ENCODE measurements at regions not wholly inside any gene's neighbourhood (a gene's known extent, or its start where the extent isn't known, plus 50 kb on each side); places are given as distances from the start of the nearest gene placed in this dataset.

DNA sequence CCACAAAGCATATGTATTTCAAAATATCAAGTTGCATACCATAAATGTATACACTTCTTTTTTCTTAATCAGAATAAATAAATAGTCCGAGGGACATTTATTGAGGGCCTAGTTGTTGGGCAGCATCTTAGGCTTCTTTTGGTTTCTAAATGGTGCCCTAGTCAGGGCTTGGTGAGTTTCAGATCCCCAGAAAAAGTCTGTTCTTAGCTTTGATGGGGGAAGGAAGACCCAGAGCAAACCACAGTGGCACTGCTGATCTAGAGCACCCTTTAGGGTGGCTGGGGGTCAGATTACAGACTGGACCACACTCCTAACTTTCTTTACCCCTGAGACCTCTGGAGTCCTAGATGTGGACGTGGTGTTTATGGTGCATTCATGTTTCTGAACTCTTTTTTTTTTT is 97.8 kb downstream of the C9orf152 start:
- in situ Hi-C loops (cut with HindIII; ENCODE audit: low sequenced_read_pairs): no loop called here

DNA sequence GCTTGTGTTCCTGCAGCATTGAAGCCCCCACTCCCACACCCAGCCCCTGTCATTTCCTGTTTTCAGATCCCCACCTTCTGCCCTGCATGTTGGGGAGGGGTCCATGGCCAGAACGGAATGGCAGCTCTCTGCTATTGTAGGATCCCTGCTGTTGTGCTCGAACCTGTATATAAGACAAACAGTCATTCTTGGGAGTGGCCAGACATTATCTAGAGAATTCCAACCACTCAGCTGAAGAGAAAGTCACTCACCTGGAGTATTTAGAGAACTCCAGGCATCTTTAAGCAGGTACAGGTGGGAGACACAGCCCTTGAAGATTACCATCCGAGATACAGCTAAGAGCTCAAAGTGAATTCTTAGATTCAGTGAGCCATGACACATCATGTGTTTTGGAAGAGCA is 96.1 kb downstream of the C9orf152 start:
- in situ Hi-C loops (cut with HindIII; ENCODE audit: low sequenced_read_pairs): no loop called here

DNA sequence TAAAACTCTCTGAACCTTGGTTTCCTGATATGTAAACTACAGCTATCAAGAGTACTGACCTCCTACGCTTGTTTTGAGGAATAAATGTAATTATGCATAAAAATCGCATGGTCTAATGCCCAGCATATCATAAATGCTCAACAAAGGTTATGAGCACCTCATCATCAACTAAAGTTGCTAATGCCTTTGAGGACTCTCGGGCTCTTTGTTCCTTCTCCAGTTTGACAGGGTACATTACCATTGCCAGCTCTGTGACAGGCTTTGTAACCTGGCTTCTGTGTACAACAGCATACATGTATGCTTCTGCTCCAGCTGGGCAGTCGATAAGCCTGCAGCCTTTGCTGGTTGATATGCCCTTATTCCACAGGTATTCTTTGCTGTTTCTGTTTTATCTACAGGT is 95.2 kb downstream of the C9orf152 start:
- in situ Hi-C loops (cut with HindIII; ENCODE audit: low sequenced_read_pairs): no loop called here

DNA sequence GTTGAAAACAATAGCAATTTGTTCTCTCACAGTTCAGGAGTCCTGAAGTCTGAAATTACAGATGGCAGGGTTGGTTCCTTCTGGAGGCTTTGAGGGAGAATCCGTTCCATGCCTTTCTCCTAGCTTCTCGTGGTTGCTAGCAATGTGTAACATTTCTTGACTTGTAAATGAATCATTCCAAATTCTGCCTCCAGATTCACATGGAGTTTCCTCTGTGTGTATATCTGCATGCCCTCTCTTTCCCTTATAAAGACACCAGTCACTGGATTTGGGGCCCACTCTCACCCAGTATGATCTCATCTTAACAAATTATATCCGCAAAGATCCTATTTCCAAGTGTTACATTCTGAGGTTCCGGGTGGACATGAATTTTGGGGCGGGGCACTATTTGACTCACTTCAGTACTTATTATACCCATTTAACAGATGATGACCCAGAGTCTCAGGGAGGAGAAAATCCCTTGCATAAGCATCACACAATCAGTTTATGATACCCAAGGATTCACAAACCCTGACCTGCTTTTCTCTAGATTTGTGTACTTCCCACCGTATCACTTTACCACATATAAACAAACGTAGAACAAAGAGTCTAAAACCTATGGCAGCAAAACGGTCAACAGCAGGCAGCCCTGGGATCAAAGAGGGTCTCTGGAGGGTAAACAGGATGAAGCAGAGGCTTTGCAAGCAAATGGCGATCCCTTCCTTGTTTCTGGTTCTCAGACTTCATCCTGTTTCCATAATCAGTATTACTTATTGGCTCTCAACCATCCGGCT is 93.7 kb downstream of the C9orf152 start:
- in situ Hi-C loops (cut with HindIII; ENCODE audit: low sequenced_read_pairs): no loop called here

DNA sequence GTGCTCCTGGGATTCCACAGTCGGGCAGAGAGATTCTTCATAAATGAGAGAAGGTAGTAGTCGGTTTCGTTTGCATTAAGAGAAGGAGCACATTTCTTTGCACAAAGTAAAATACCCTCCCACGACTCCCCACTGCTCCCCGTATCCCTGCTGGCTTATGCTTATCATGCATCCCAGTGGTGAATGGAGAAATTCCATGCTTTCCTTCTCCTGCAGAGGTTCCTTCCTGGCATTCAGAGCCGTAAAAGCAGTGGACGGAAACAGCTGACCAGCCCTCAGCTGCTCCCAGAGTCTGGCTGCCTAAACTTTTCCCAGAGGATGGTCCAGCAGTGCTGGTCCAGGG is 93.1 kb downstream of the C9orf152 start:
- in situ Hi-C loops (cut with HindIII; ENCODE audit: low sequenced_read_pairs): no loop called here

DNA sequence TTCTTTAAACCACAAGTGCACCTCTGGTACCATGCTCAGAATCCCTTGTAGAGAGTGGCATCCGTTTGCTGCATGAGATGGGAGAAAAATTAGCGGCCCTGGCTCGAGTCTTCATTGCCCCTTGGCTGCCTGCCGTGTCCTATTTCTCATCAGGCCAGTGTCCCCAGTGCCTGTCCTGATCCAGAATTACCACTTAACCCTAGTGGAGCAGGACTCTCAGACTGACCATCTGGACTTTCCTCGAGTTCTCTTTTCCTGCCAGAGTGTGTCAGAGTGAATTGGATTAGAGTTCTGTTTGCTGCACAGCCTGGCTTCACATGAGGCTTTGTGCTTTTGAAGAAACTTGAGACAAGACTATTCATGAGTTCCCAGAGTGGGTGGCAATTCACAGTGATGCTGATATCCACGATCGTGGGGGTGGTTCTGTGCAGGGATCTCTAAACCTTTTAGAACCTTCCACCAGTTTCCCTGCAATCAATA is 92.6 kb downstream of the C9orf152 start:
- in situ Hi-C loops (cut with HindIII; ENCODE audit: low sequenced_read_pairs): no loop called here

DNA sequence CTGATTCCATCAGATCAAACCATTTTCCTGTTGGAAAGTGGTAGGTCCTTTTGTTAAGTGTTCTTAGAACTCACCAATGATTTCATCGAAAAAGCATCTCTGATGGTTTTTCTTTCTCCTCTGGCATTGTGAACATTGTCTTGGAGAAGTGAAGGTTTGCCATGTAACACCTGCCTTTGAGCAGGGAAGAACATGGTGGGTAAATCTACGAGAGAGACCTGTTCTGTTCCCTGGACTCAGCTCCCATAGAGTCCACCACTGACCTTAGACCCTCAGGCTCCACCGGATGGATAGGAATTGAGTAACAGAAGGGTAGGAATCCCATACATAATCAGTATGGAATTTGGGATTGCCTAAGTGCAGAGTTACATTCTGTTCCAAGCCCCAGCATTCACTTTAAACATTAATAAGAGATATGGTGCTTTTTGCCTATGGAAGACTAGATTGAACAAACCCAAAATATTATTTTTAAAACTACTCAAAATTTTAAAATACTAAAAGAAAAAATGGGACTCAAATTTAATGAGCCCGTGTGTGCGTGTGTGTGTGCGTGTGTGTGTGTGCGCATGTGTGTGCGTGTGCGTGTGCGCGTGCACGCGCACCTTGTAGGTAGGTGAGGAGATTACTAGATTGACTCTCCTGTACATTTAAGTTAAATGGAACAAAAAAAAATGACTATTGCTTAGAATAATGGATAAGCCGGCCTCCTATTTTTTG is 92.0 kb downstream of the C9orf152 start:
- in situ Hi-C loops (cut with HindIII; ENCODE audit: low sequenced_read_pairs): no loop called here

DNA sequence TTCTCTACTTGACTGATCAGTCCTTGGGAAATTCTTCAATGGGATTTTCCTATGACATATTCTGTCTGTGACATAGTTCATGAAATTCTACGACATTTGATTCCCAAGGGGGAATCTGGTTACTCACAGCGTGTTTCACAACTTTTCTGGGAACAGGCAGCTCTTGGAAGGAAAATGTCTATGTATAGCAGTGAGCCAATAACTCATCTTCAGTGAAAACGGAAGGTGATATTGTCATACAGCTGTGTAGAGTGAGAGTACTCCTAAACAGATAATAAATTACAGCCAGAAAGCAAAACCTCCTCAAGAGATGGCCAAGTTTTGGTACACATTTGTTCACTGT is 91.4 kb downstream of the C9orf152 start:
- in situ Hi-C loops (cut with HindIII; ENCODE audit: low sequenced_read_pairs): no loop called here

DNA sequence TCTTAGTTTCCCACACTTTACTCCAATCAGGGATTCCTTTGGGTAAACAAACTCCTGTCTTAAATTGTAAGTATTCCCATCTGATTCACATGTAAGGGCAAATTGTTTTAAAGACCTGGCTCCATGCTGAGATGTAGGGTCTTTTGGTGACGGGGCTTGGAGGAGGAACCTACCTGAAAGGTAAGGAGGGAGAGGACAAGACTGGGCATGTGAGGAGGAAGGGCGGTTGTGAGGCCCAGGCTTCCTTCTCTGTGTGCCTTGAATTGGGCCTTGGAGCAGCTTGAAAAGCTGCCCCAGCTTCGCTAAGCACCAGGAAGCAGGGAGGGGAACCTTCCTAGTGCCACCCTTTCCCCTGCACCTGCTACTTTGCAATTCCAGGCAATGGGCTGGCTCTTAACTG is 86.8 kb downstream of the C9orf152 start:
- in situ Hi-C loops (cut with HindIII; ENCODE audit: low sequenced_read_pairs): no loop called here

DNA sequence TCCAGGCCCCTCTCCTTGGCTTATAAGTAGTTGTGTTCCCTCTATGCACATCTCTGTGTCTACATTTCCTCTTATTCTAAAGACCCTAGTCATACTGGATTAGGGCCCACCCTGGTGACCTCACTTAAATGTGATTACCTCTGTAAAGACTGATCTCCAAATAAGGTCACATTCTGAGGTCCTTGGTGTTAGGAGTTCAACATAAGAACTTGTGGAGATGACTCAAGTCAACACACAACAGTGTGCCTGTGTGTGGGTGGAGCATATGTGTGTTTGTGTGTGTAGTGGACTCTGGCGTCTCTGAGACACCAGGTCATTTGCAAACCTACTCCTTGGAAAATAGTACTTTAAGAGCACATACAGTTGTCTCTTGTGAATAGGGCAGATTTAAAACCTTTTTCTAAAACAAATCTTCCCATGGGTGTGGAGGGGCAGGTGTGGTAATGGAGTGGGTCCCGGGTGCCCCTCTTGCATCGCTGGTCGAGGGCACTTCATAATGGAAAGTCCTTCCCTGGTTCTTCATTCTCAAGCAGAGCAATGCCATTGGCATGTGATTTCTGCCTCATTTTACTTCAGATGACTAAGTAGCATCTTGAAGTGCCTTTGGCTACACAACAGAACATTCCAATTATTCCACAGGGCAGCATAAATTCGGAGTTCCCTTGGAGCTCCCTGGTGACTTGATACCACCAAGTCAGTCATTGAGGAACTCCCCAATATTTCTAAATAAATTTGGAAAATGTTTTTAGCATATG is 84.4 kb downstream of the C9orf152 start:
- in situ Hi-C loops (cut with HindIII; ENCODE audit: low sequenced_read_pairs): no loop called here

DNA sequence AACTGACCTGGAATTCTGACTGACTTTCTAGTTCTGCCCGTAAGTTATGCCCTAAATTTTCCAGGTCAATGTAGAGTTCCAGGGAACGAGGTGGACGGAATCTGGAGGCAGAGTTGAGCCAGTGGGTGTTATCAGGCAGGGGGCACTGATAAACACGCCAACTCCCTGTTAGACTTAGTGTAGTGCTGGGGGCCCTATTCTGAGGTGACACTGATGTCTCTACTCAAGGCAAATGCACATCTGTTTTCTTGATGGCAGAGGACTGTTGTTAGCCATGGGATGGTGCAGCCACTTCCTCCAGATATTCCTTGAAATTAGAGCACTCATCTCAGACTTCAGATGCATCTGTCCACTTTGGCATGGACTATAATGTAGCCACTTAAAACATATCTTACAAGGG is 83.5 kb downstream of the C9orf152 start:
- in situ Hi-C loops (cut with HindIII; ENCODE audit: low sequenced_read_pairs): no loop called here

DNA sequence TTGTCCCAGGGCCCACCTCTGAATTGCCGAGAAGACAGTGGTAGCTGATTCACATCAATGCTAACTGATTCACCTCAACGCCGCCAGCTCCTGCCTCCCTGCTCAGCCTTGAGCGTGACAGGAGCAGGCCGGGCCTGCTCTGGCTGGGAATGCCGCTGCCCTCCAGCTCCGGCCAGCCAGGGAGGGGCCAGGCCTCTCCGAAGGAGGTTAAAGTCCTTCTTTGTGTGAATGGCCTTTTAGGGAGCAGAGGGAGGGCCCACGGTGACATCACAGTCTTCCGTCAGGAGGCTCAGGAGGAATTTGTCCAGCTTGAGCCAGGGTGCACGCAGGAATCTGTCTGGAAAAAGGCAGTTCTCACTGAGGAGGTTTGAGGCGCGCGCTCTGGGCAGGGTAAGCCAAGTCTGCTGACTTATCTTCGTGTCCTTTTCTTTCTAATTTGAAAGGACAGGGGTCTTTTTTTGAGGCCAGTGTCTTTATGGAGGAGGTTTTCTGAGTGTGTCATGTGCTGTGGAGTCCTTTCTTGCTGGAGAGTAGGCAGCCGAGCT is 82.7 kb downstream of the C9orf152 start:
- in situ Hi-C loops (cut with HindIII; ENCODE audit: low sequenced_read_pairs): no loop called here

DNA sequence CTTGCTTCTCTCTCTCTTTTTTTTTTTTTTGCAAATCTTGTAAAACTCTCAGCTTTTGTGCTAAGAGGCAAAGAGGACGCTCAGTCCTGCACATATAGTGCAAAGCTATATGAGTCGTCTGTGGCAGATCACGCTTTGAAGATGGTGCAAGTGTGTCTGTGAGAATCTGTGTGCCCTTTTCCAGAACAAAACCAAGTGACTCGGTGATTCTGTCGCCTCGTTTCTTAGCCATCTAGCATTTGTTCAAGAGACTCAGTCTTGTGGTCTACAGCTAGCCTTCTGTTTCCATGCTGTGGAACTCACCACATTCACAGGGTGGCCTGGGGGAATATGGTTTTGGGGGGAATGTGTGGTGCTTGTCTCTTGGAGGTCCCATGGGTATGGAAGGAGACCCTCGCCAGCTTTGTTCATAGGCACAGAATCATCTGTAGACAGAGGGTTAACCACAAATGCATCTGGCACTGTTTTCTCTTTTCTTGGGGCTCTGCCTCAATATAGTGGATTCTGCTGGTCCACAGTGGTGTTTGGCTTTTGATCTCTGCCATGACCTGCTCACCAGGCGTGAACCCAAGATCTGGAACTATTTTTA is 82.1 kb downstream of the C9orf152 start:
- in situ Hi-C loops (cut with HindIII; ENCODE audit: low sequenced_read_pairs): no loop called here

DNA sequence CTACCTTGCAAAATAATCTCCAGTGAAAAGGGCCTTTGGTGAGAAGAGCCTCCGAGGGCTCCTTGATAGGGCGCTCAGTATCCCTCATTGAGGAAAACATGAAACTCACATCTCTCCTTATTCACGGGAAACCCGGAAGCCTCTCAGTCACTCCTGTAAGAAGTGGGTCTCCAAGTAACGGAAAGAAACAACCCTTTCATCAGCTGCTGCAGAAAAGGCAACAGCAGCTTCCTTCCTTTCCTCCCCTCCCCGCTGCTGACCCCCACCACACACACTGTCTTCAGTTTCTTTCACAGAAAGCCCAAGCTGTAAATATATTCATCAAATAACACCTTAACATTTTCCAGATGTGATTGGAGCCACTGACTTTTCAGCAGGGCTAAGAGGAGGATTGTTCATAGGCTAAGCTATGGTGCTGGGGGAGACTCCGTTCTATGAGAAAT is 81.4 kb downstream of the C9orf152 start:
- in situ Hi-C loops (cut with HindIII; ENCODE audit: low sequenced_read_pairs): no loop called here

DNA sequence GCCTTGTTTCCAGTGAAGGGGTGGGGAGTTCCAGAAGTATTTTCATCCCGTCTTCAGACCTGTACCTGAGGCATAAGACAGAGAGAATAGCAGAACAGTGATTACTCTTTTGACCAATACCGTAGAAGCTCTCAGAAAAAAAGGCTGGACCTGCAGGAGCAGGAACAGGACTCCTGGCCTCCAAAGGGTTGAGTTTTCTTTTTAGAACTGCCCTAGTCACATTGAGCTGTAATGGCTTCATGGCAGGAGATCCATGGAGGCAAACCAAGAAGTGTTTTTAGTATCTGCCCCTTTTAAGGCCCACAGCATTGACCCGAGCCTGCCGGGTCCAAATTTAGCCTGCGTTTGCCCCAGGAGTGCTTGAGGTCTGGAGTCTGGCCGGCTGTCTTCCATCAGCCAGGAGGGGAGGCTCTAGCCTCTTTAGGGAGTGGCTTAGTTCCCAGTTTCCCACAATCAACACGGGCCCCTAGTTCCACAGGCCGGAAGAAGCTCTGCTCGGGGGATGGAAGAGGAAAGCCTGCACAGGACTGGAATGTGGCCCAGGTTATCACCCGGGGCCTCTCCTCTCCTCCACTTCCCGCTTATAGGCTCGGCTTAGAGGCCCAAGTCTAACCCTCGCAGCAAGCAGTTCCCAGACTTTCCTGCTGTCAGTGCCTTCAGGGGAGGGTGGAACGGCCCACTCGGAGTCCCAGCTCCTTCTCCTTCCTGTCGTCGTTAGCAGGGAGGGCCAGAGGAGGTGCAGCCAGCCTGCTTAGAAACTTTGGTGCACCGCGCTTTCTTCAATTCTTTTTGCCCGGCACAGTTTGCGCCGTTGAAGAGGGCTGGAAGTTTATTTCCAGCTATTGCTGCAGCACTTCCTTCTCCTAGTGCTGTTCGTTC is 80.7 kb downstream of the C9orf152 start:
- in situ Hi-C loops (cut with HindIII; ENCODE audit: low sequenced_read_pairs): no loop called here

DNA sequence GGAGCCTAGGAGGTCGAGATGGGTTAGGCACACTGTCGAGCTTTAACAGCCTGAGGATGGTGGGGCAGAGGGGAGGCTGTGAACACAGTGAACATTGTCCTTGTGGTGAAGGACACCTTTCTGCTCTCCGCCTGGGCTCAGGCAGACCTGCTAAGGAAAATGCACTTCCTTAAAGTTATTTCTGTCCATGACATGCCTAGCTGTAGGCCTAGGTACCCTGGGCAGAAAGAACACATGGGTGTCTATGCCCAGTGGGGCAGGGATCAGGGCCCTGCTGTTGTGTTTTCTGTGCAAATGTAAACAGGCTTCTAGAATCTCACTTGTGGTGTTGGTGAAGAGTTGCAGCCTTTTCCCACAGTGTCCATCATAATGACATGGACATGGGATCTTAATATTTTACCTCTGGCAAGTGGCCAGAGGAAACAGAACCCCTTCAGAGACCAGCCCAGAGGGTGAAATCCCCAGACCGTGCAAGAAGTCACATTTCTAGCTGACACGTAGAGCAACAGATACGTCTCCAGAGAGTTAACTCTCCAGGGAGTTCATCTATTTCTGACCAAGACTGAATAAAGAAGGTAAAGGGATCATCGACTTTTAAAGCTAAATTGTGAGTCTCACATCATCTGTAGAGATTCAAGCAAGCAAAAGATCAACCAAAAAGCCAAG is 79.2 kb downstream of the C9orf152 start:
- in situ Hi-C loops (cut with HindIII; ENCODE audit: low sequenced_read_pairs): no loop called here

DNA sequence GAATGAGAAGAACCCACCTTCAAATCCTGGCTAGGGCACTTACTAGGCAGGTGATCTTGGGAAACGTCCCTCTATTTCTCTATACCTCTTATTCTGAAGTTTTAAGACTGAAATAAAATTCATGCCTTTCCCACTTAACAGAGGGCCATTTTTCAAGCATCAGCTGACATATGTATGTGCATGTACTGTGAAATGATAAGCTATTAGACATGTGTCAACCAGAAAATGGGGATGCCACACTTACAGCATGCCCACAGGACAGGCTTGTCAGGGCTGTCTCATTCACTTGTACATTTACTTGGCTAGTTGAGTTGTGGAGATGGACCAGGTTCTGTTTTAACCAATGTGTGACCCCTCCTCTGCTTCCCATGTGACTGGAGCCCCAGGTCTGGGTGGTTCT is 78.5 kb downstream of the C9orf152 start:
- in situ Hi-C loops (cut with HindIII; ENCODE audit: low sequenced_read_pairs): no loop called here

DNA sequence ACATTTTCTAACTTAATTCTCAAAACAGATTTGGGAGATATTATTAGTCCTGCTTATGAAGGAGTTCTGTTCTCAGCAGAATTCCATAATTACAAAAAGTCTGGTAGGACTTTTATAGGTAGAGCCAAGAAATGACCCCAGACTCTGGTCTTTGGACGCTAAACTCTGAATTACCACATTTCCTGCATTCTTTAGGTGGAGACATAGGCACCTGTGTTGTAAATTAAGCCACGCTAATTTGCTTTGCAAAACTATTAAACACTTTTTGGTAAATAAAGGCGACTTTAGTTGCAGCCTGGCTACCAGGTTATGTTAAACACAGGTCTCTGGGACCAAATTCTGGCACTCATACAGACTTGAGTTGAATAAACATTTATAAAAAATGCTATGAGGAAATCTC is 77.7 kb downstream of the C9orf152 start:
- in situ Hi-C loops (cut with HindIII; ENCODE audit: low sequenced_read_pairs): no loop called here

DNA sequence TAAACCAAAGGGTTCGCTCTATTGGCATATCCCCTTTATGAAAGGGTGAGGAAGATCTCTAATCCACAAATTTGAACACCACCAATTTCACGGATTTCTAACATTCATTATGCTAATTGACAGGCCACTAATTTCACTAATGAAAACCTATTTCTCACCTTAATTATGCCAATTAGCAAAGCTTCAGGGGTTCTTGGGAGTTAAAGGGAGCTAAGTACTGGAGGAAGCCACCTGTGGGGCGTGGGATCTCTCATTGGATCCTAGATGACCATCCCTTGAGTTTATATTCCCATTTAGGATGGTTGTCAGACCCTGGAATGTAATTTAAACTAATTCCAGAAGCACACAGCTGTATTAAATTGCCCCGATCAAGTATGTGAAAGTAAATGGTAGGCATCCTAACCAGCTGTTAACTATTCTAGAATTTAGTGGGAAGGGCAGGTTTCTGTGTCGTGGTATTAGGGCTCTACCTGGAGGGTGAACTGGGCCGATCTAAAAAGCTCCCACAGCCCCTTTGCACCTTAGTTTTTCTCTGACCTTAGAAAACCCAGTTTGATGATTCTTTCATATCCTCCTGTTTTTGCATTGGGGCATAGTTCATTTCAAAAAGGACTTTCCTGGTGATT is 77.1 kb downstream of the C9orf152 start:
- in situ Hi-C loops (cut with HindIII; ENCODE audit: low sequenced_read_pairs): no loop called here

Data from DLD1 (cell line).